HepG2 (cell line): ENCODE measurements at regions not wholly inside any gene's neighbourhood (a gene's known extent, or its start where the extent isn't known, plus 50 kb on each side); places are given as distances from the start of the nearest gene placed in this dataset.

ENCODE experiments used
- ATAC-seq: fragments of 200-7000 bp; cut with Tn5 transposase; 3 replicates; pipeline ENCODE4 v1.9.1; 2020; ENCODE audit warnings: mild to moderate bottlenecking, moderate library complexity
- BruUV-seq: library from RNA; stranded (reverse); fragments of 400-500 nt; replicated peaks from 2 replicates; lab custom pipeline; 2021; lab: Mats Ljungman, UMichigan
- CTCF ChIA-PET: fragments of 300-600 bp; formaldehyde crosslinking; extraction: SDS; loops from one replicate; lab custom pipeline; 2021; ENCODE audit warnings: low total read pairs, inconsistent platforms, low intra/inter-chr PET ratio; lab: Yijun Ruan, JAX
- POLR2A ChIA-PET: fragments of 350-600 bp; sonication (Branson Sonifier 250); formaldehyde crosslinking; loops from one replicate; lab custom pipeline; 2020; ENCODE audit warnings: antibody characterized with exemption, inconsistent platforms; lab: Yijun Ruan, JAX
- DNase-seq: peaks from one replicate; pipeline ENCODE4 v3.0.0-alpha.2; 2015; ENCODE audit warnings: low spot score
- FAIRE-seq: peaks from 3 replicates; lab custom pipeline; 2011; peaks lifted over from hg19 to GRCh38; lab: Jason Lieb, UNC
- H2AFZ ChIP-seq: one replicate; pipeline ENCODE4 v1.6.1; 2011; ENCODE audit warnings: low read length, inconsistent platforms
- H3K27ac ChIP-seq: fragments of 300-600 bp; 3 replicates; pipeline ENCODE4 v1.8.0; 2011; ENCODE audit warnings: mixed run types, mild to moderate bottlenecking, mixed read lengths, low read length, inconsistent platforms; ENCODE audit not compliant: insufficient read depth; ENCODE audit errors: extremely low read length
- H3K27me3 ChIP-seq, 2 experiments: fragments of 200-600 bp in 1 of 2; 2 replicates in 1 of 2; 3 replicates in 1 of 2; pipeline versions ENCODE4 v1.6.0 to v1.8.0; 2011; ENCODE audit warnings: low read length in 2 of 2, mild to moderate bottlenecking in 2 of 2, moderate library complexity in 2 of 2, inconsistent platforms in 1 of 2; ENCODE audit not compliant: insufficient read depth in 2 of 2, control insufficient read depth in 1 of 2
- H3K36me3 ChIP-seq, 2 experiments: fragments of 200-600 bp in 1 of 2; replicated peaks in 1 of 2; 2 replicates in 1 of 2; 3 replicates in 1 of 2; pipeline versions ENCODE4 v1.5.1 to v1.8.0; 2011; ENCODE audit warnings: low read length in 2 of 2, inconsistent platforms in 1 of 2; ENCODE audit not compliant: insufficient read depth in 2 of 2, control insufficient read depth in 1 of 2
- H3K4me1 ChIP-seq: 2 replicates; pipeline ENCODE4 v1.5.1; 2012; ENCODE audit warnings: low read length, inconsistent platforms; ENCODE audit not compliant: insufficient read depth
- H3K4me2 ChIP-seq: 2 replicates; pipeline ENCODE4 v1.6.0; 2011; ENCODE audit warnings: low read depth, low read length, inconsistent platforms
- H3K4me3 ChIP-seq, 3 experiments: fragments of 200-600 bp in 1 of 3; sonication (generic), shearing (Covaris generic) in 1 of 3; replicated peaks in 1 of 3; 2 replicates each; pipeline ENCODE4 v1.5.1; 2011 to 2016; ENCODE audit warnings: low read length in 3 of 3, inconsistent platforms in 2 of 3, low read depth in 2 of 3, mild to moderate bottlenecking in 2 of 3, control low read depth in 1 of 3, mixed read lengths in 1 of 3; ENCODE audit not compliant: insufficient read depth in 1 of 3
- H3K79me2 ChIP-seq: one replicate; pipeline ENCODE4 v1.6.1; 2011; ENCODE audit warnings: low read length, inconsistent platforms; ENCODE audit not compliant: insufficient read depth
- H3K9ac ChIP-seq: 2 replicates; pipeline ENCODE4 v1.6.0; 2011; ENCODE audit warnings: mild to moderate bottlenecking, low read depth, low read length, inconsistent platforms; ENCODE audit not compliant: insufficient read depth
- H3K9me3 ChIP-seq: 2 replicates; pipeline ENCODE4 v1.5.1; 2012; ENCODE audit warnings: mild to moderate bottlenecking, low read length
- H4K20me1 ChIP-seq: 2 replicates; pipeline ENCODE4 v1.6.0; 2011; ENCODE audit warnings: inconsistent platforms, mild to moderate bottlenecking, low read length, moderate library complexity; ENCODE audit not compliant: insufficient read depth
- ADNP ChIP-seq: sonication (generic); formaldehyde crosslinking; IDR thresholded peaks from 2 replicates; pipeline ENCODE4 v1.4.0; 2020; ENCODE audit warnings: missing genetic modification reagents
- AKAP8 ChIP-seq: sonication (generic); formaldehyde crosslinking; IDR thresholded peaks from 2 replicates; pipeline ENCODE4 v1.5.1; 2020; ENCODE audit warnings: mild to moderate bottlenecking, missing genetic modification reagents
- ARHGAP35 ChIP-seq: sonication (generic); formaldehyde crosslinking; IDR thresholded peaks from 2 replicates; pipeline ENCODE4 v1.9.0; 2022; ENCODE audit warnings: mild to moderate bottlenecking, inconsistent platforms, moderate library complexity, missing genetic modification reagents, borderline replicate concordance
- ARID2 ChIP-seq: sonication (generic); formaldehyde crosslinking; IDR thresholded peaks from 2 replicates; pipeline ENCODE4 v1.8.1; 2022; ENCODE audit warnings: mild to moderate bottlenecking, missing genetic modification reagents, borderline replicate concordance
- CCAR2 ChIP-seq: fragments of 200-400 bp; formaldehyde crosslinking; optimal IDR thresholded peaks from 2 replicates; pipeline ENCODE3; 2018; ENCODE audit warnings: low read depth, mild to moderate bottlenecking, low read length, moderate library complexity
- CREM ChIP-seq, 2 experiments: sonication (generic) in 1 of 2; formaldehyde crosslinking in 1 of 2; IDR thresholded peaks; 2 replicates each; pipeline versions ENCODE4 v1.4.0 to v1.6.1; 2016 to 2020; ENCODE audit warnings: antibody characterized with exemption in 1 of 2, mild to moderate bottlenecking in 1 of 2, missing genetic modification reagents in 1 of 2
- GLMP ChIP-seq: sonication (generic); formaldehyde crosslinking; IDR thresholded peaks from 2 replicates; pipeline ENCODE4 v1.9.0; 2021; ENCODE audit warnings: missing genetic modification reagents, mild to moderate bottlenecking, borderline replicate concordance
- GPN1 ChIP-seq: sonication (generic); formaldehyde crosslinking; IDR thresholded peaks from 2 replicates; pipeline ENCODE4 v1.5.1; 2020; ENCODE audit warnings: missing genetic modification reagents, borderline replicate concordance
- HOXA3 ChIP-seq: sonication (generic); formaldehyde crosslinking; IDR thresholded peaks from 2 replicates; pipeline ENCODE4 v1.5.0; 2020; ENCODE audit warnings: missing genetic modification reagents
- KLF11 ChIP-seq: IDR thresholded peaks from 2 replicates; pipeline ENCODE4 v1.6.1; 2016; ENCODE audit warnings: missing compliant biosample characterization
- NFYC ChIP-seq: IDR thresholded peaks from 2 replicates; pipeline ENCODE4 v1.6.1; 2016; ENCODE audit warnings: missing genetic modification reagents, missing compliant biosample characterization
- SRF ChIP-seq: IDR thresholded peaks from 2 replicates; pipeline ENCODE4 v1.6.1; 2011; ENCODE audit warnings: mild to moderate bottlenecking, low read depth, low read length, moderate library complexity
- ZFP62 ChIP-seq: sonication (generic); formaldehyde crosslinking; IDR thresholded peaks from 2 replicates; pipeline ENCODE4 v1.4.0; 2020; ENCODE audit warnings: missing genetic modification reagents
- ZNF496 ChIP-seq: sonication (generic); formaldehyde crosslinking; IDR thresholded peaks from 2 replicates; pipeline ENCODE4 v1.8.1; 2023; ENCODE audit warnings: mild to moderate bottlenecking, moderate library complexity, missing genetic modification reagents; ENCODE audit not compliant: insufficient replicate concordance
- ZNF776 ChIP-seq: sonication (generic); formaldehyde crosslinking; IDR thresholded peaks from 2 replicates; pipeline ENCODE4 v1.4.0; 2020; ENCODE audit warnings: mild to moderate bottlenecking, missing genetic modification reagents
- ZNF891 ChIP-seq: sonication (generic); formaldehyde crosslinking; IDR thresholded peaks from 2 replicates; pipeline ENCODE4 v1.5.0; 2020; ENCODE audit warnings: mild to moderate bottlenecking, missing genetic modification reagents
- WGBS: methylation state at CpG from one replicate; pipeline ENCODE4 v1.1.6; 2017; ENCODE audit warnings: low lambda C conversion rate; 5-methylcytosine and 5-hydroxymethylcytosine counted together
- in situ Hi-C: cut with HindIII; loops from 2 replicates; pipeline ENCODE4 v1.10.0; 2017; ENCODE audit warnings: low pct_unique_long_range_greater_than_20kb; ENCODE audit not compliant: extremely low pct_ligation_motif_present
- intact Hi-C: fragments of 100-400 bp; cut with micrococcal nuclease; formaldehyde crosslinking; loops from one replicate; pipeline ENCODE4 v1.10.0; 2022; ENCODE audit not compliant: unreplicated experiment
- TF ChIP-seq, protein P1 (sequence below): sonication (generic); formaldehyde crosslinking; IDR thresholded peaks from 2 replicates; pipeline ENCODE4 v1.5.1; 2020; ENCODE audit warnings: missing genetic modification reagents, mild to moderate bottlenecking, borderline replicate concordance

- ATAC-seq, result no peak
- CTCF ChIA-PET, result no interaction called here
- 45% methylated on average over 2 of the region's 2 CpGs for WGBS
These were observed 511.0 kb upstream of the TMPRSS15 start for GRCh38 chr21:18914570-18914969.

GRCh38 chr21:18917622-18918021, 514.0 kb upstream of the TMPRSS15 start:
- Histone ChIP-seq H3K27ac (no peak overlapping the region), H4K20me1 (no peaks in the 10 kb centered on the region), H3K4me2 (no peak overlapping the region), H3K9me3 (peaks cover 92% of the 10 kb centered on the region), H3K36me3 (no peaks in the 10 kb centered on the region), H3K4me3 (no peak overlapping the region), H3K4me1 (no peaks in the 10 kb centered on the region)
- CTCF ChIA-PET, result no interaction called here
- FAIRE-seq, result no peak
- TF ChIP-seq CREM (IDR thresholded peaks at IDR 0.05) (no peak), CREM (CRISPR knock-in tag; IDR thresholded peaks at IDR 0.05) (no peak), ADNP (no peak), ARID2 (CRISPR knock-in tag) (no peak), ZNF776 (CRISPR knock-in tag) (no peak), ZNF891 (CRISPR knock-in tag) (no peak), HOXA3 (no peak), GPN1 (CRISPR knock-in tag) (no peak), NFYC (no peak), ARHGAP35 (CRISPR knock-in tag) (no peak), AKAP8 (no peak), ZNF496 (no peak), ZFP62 (CRISPR knock-in tag) (no peak), GLMP (CRISPR knock-in tag) (no peak), KLF11 (CRISPR knock-in tag) (no peak)
- TF ChIP-seq, all 625 proteins: peak for 0
- no TSS peak for BruUV-seq
- in situ Hi-C loops (no loop called here), intact Hi-C loops (no loop called here)
- Histone ChIP-seq H2AFZ (no peak overlapping the region), H3K27me3 (no peaks in the 10 kb centered on the region), H3K9ac (no peak overlapping the region), H3K79me2 (no peaks in the 10 kb centered on the region)
- POLR2A ChIA-PET, result no interaction called here
- 6% methylated on average over 6 of the region's 6 CpGs for WGBS
- DNase-seq (no peak), ATAC-seq (no peak)

More at GRCh38 chr21:18914570-18914969, 511.0 kb upstream of the TMPRSS15 start:
- H3K79me2 ChIP-seq, result no peaks in the 10 kb centered on the region
- FAIRE-seq, result no peak
- no peak overlapping the region for H3K4me3 ChIP-seq
- no peaks in the 10 kb centered on the region for H4K20me1 ChIP-seq
- no peak for DNase-seq
- H3K9ac ChIP-seq, result no peak overlapping the region
- intact Hi-C loops (no loop called here), in situ Hi-C loops (no loop called here)
- H3K36me3 ChIP-seq, result no peaks in the 10 kb centered on the region
- POLR2A ChIA-PET, result no interaction called here
- H3K27ac ChIP-seq, result no peak overlapping the region
- H3K9me3 ChIP-seq, result peaks cover 93% of the 10 kb centered on the region
- H2AFZ ChIP-seq, result no peak overlapping the region
- H3K27me3 ChIP-seq, result no peaks in the 10 kb centered on the region
- H3K4me1 ChIP-seq, result no peaks in the 10 kb centered on the region
- TF ChIP-seq, protein P1, sequence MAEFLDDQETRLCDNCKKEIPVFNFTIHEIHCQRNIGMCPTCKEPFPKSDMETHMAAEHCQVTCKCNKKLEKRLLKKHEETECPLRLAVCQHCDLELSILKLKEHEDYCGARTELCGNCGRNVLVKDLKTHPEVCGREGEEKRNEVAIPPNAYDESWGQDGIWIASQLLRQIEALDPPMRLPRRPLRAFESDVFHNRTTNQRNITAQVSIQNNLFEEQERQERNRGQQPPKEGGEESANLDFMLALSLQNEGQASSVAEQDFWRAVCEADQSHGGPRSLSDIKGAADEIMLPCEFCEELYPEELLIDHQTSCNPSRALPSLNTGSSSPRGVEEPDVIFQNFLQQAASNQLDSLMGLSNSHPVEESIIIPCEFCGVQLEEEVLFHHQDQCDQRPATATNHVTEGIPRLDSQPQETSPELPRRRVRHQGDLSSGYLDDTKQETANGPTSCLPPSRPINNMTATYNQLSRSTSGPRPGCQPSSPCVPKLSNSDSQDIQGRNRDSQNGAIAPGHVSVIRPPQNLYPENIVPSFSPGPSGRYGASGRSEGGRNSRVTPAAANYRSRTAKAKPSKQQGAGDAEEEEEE (CRISPR knock-in tag), result no peak
- peak; percentile 34; the same call in 1 of the 2 replicates for TF ChIP-seq SRF
- TF ChIP-seq CCAR2, result no peak
- TF ChIP-seq, all 625 proteins: peak for 1
- BruUV-seq, result no TSS peak
- no peak overlapping the region for H3K4me2 ChIP-seq
